ENCODE measurements at regions not wholly inside any gene's neighbourhood (a gene's known extent, or its start where the extent isn't known, plus 50 kb on each side); places are given as distances from the start of the nearest gene placed in this dataset.

DNA sequence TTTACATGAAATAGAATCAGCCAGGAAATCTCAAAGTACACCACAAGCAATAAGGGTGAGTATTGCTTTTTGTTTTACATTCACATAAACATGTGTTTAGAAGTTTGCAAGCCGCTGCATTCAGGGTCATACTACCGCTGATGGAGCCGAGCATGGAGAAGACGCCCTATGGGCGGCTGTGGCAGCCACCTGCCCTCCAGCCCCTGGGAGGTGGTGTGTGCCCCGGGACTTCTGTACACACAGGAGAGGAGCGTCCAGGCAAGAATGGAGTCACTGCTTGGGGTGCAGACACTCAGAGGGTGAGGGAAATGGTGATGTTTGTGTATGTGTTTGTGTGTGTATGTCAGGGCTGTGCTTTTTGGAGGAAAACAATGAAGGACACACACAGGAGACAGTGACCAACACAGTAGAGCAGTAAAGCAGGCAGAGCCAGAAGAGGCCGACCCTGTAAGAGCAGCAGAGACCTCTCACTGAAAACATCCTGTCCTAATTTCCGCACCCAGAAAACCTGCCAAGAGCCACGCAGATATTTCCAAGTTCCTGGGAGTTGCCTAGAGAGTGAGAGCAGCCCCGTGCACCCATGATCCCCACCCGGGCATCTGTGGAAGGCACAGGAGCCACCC is 108.1 kb upstream of the GJB6 start:
- TF ChIP-seq, protein P1, sequence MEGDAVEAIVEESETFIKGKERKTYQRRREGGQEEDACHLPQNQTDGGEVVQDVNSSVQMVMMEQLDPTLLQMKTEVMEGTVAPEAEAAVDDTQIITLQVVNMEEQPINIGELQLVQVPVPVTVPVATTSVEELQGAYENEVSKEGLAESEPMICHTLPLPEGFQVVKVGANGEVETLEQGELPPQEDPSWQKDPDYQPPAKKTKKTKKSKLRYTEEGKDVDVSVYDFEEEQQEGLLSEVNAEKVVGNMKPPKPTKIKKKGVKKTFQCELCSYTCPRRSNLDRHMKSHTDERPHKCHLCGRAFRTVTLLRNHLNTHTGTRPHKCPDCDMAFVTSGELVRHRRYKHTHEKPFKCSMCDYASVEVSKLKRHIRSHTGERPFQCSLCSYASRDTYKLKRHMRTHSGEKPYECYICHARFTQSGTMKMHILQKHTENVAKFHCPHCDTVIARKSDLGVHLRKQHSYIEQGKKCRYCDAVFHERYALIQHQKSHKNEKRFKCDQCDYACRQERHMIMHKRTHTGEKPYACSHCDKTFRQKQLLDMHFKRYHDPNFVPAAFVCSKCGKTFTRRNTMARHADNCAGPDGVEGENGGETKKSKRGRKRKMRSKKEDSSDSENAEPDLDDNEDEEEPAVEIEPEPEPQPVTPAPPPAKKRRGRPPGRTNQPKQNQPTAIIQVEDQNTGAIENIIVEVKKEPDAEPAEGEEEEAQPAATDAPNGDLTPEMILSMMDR (IDR thresholded peaks at IDR 0.05) = no peak
- TF ChIP-seq POLR2A (IDR thresholded peaks at IDR 0.05) = no peak
